ENCODE measurements at regions not wholly inside any gene's neighbourhood (a gene's known extent, or its start where the extent isn't known, plus 50 kb on each side); places are given as distances from the start of the nearest gene placed in this dataset.

GRCh38 chr6:91994787-91995186 lies 1407.9 kb upstream of the MAP3K7 start:
- TF ChIP-seq CTCF (conservative IDR thresholded peaks at IDR 0.05 in 1 of 2, IDR thresholded peaks at IDR 0.05 in 1 of 2; ENCODE audit: extremely low read depth in 1 of 2, insufficient read depth in 1 of 2, low read depth in 1 of 2, low read length in 2 of 2) (no peak), EZH2 (IDR thresholded peaks at IDR 0.05; ENCODE audit: borderline replicate concordance, low read length) (no peak)

All from mammary epithelial cell (primary cell).